Neural progenitor cell (in vitro differentiated cells): ENCODE measurements at regions not wholly inside any gene's neighbourhood (a gene's known extent, or its start where the extent isn't known, plus 50 kb on each side); places are given as distances from the start of the nearest gene placed in this dataset.

Source experiments
- DNase-seq: peaks from one replicate; pipeline ENCODE4 v3.0.0-alpha.2; 2016; ENCODE audit warnings: low spot score
- H2AFZ ChIP-seq: fragments of 200-600 bp; sonication (generic); replicated peaks from 2 replicates; pipeline ENCODE4 v1.6.1; 2016; ENCODE audit warnings: antibody characterized with exemption
- H3F3A ChIP-seq: fragments of 200-600 bp; sonication (generic); 2 replicates; pipeline ENCODE4 v1.6.1; 2016; ENCODE audit warnings: antibody characterized with exemption, low read depth
- H3K27ac ChIP-seq: fragments of 200-600 bp; sonication (generic); 2 replicates; pipeline ENCODE4 v1.5.1; 2016; ENCODE audit warnings: mild to moderate bottlenecking
- H3K27me3 ChIP-seq: fragments of 200-600 bp; sonication (generic); 2 replicates; pipeline ENCODE4 v1.6.1; 2016; ENCODE audit warnings: mild to moderate bottlenecking, moderate library complexity
- H3K36me3 ChIP-seq: fragments of 200-600 bp; sonication (generic); 2 replicates; pipeline ENCODE4 v1.5.1; 2016
- H3K4me1 ChIP-seq: fragments of 200-600 bp; sonication (generic); 2 replicates; pipeline ENCODE4 v1.6.1; 2016; ENCODE audit warnings: mixed run types
- H3K4me2 ChIP-seq: fragments of 200-600 bp; sonication (generic); 2 replicates; pipeline ENCODE4 v1.6.1; 2016
- H3K4me3 ChIP-seq: fragments of 200-600 bp; sonication (generic); 2 replicates; pipeline ENCODE4 v1.5.1; 2016
- H3K79me2 ChIP-seq: fragments of 200-600 bp; sonication (generic); 2 replicates; pipeline ENCODE4 v1.6.1; 2016; ENCODE audit warnings: low read depth
- H3K9ac ChIP-seq: fragments of 200-600 bp; sonication (generic); 2 replicates; pipeline ENCODE4 v1.6.1; 2016
- H3K9me3 ChIP-seq: fragments of 200-600 bp; sonication (generic); 2 replicates; pipeline ENCODE4 v1.5.1; 2016; ENCODE audit warnings: low read depth
- H4K20me1 ChIP-seq: fragments of 200-600 bp; sonication (generic); 2 replicates; pipeline ENCODE4 v1.6.1; 2016; ENCODE audit warnings: low read depth
- H3K27ac Mint-ChIP-seq: 3 replicates; pipeline ENCODE4 v1.8.0; 2021; ENCODE audit warnings: mixed read lengths
- H3K27me3 Mint-ChIP-seq: 2 replicates; pipeline ENCODE4 v1.8.0; 2022; ENCODE audit warnings: low read depth, mild to moderate bottlenecking, inconsistent platforms, moderate library complexity, mixed read lengths; ENCODE audit not compliant: insufficient read depth
- H3K36me3 Mint-ChIP-seq: 3 replicates; pipeline ENCODE4 v1.8.0; 2021; ENCODE audit warnings: mixed read lengths
- H3K4me1 Mint-ChIP-seq: 3 replicates; pipeline ENCODE4 v1.8.0; 2021; ENCODE audit warnings: mixed read lengths
- H3K4me3 Mint-ChIP-seq: 3 replicates; pipeline ENCODE4 v1.8.0; 2021; ENCODE audit warnings: mild to moderate bottlenecking, moderate library complexity, mixed read lengths
- H3K9me3 Mint-ChIP-seq: 3 replicates; pipeline ENCODE4 v1.8.0; 2020; ENCODE audit warnings: mixed read lengths
- EZH2 ChIP-seq: fragments of 200-600 bp; sonication (generic); IDR thresholded peaks from 2 replicates; pipeline ENCODE4 v1.6.1; 2017; ENCODE audit warnings: antibody characterized with exemption, mild to moderate bottlenecking, moderate library complexity
- EZH2phosphoT487 ChIP-seq: fragments of 200-600 bp; sonication (generic); IDR thresholded peaks from 2 replicates; pipeline ENCODE4 v1.6.1; 2017; ENCODE audit warnings: antibody characterized with exemption
- TF ChIP-seq, protein P1 (sequence below): fragments of 200-600 bp; sonication (generic); IDR thresholded peaks from 2 replicates; pipeline ENCODE4 v1.5.1; 2017; ENCODE audit warnings: antibody characterized with exemption, mild to moderate bottlenecking

DNA sequence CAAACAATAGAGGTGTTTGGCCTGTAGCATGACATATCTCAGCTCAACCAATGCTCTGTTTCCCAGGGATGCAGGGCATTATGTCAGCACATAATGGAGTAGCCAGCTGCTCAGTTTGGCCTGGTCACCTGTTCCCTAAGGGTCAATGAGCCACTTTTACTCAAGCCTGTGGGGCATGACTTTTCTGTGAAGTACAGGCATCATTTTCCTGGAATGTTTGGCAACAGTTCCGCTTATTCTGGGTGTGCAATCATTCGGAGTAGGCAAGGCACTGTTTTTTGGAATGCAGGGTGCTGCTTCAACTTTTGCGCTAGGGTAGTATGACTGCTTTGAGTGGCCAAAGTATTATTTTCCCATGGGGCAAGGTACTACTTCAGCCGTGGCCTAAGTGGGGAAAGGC, 665.4 kb downstream of the EPHA7 start:
- Histone ChIP-seq H3K36me3 (no peaks in the 10 kb centered on the region), H3K9me3 (no peaks in the 10 kb centered on the region), H3K27me3 (no peaks in the 10 kb centered on the region), H3K4me3 (no peak overlapping the region), H4K20me1 (no peaks in the 10 kb centered on the region), H3F3A (no peaks in the 10 kb centered on the region), H2AFZ (no peak overlapping the region), H3K9ac (no peak overlapping the region), H3K27ac (no peak overlapping the region), H3K4me1 (no peaks in the 10 kb centered on the region), H3K4me2 (no peak overlapping the region), H3K79me2 (no peaks in the 10 kb centered on the region)
- H3K36me3 Mint-ChIP-seq: no peaks in the 10 kb centered on the region
- H3K27ac Mint-ChIP-seq: no peak overlapping the region
- peaks cover 13% of the 10 kb centered on the region for H3K9me3 Mint-ChIP-seq
- H3K27me3 Mint-ChIP-seq: peaks cover 2% of the 10 kb centered on the region
- TF ChIP-seq EZH2phosphoT487 (no peak), EZH2 (no peak)
- TF ChIP-seq, protein P1, sequence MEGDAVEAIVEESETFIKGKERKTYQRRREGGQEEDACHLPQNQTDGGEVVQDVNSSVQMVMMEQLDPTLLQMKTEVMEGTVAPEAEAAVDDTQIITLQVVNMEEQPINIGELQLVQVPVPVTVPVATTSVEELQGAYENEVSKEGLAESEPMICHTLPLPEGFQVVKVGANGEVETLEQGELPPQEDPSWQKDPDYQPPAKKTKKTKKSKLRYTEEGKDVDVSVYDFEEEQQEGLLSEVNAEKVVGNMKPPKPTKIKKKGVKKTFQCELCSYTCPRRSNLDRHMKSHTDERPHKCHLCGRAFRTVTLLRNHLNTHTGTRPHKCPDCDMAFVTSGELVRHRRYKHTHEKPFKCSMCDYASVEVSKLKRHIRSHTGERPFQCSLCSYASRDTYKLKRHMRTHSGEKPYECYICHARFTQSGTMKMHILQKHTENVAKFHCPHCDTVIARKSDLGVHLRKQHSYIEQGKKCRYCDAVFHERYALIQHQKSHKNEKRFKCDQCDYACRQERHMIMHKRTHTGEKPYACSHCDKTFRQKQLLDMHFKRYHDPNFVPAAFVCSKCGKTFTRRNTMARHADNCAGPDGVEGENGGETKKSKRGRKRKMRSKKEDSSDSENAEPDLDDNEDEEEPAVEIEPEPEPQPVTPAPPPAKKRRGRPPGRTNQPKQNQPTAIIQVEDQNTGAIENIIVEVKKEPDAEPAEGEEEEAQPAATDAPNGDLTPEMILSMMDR: no peak
- H3K4me3 Mint-ChIP-seq: no peak overlapping the region
- DNase-seq: no peak
- H3K4me1 Mint-ChIP-seq: no peaks in the 10 kb centered on the region

DNA sequence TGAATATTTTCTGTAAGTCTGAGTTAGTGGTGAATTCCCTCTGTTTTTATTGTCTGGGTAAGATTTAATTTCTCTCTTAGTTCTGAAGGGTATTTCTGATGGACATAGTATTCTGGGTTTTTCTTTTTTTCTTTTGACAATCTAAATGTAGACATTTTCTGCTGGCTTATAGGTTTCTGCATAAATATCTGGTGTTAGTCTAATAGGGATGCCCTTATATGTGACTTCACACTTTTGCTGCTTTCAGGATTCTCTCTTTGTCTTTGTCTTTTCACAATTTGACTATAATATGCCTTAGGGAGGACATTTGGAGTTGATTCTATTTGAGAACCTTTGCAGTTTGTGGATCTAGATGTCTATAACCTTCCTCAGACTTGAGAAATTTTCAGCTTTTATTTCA, 667.2 kb downstream of the EPHA7 start:
- H3K36me3 Mint-ChIP-seq: no peaks in the 10 kb centered on the region
- H3K4me1 Mint-ChIP-seq: no peaks in the 10 kb centered on the region
- Histone ChIP-seq H3F3A (no peaks in the 10 kb centered on the region), H3K27ac (no peak overlapping the region), H3K9ac (no peak overlapping the region), H3K27me3 (no peaks in the 10 kb centered on the region), H3K79me2 (no peaks in the 10 kb centered on the region), H2AFZ (no peak overlapping the region), H3K4me1 (no peaks in the 10 kb centered on the region), H3K4me2 (no peak overlapping the region), H3K4me3 (no peak overlapping the region), H4K20me1 (no peaks in the 10 kb centered on the region), H3K36me3 (no peaks in the 10 kb centered on the region), H3K9me3 (no peaks in the 10 kb centered on the region)
- H3K4me3 Mint-ChIP-seq: no peak overlapping the region
- DNase-seq: no peak
- no peaks in the 10 kb centered on the region for H3K27me3 Mint-ChIP-seq
- no peak overlapping the region for H3K27ac Mint-ChIP-seq
- no peak for TF ChIP-seq EZH2
- no peak for TF ChIP-seq EZH2phosphoT487
- TF ChIP-seq, protein P1: no peak
- peaks cover 13% of the 10 kb centered on the region for H3K9me3 Mint-ChIP-seq

DNA sequence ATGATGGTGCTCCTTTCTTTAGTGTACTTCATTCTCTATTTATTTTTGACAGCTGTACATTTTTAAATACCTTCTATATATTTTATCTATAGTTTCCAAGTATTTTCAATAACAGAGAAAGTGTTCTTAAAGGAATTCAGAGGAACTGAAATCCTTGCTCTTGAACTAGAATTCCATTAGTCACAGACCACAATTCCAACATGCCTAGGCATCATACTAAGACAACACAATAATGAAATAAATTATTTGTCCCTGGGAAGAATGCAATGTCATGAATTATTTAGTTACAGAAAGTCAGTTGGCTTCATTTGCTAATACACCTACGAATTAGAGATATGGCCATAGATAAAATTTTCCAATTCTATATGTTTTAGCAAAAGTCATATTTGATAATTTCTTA, 671.2 kb downstream of the EPHA7 start:
- Histone ChIP-seq H3K4me3 (no peak overlapping the region), H4K20me1 (no peaks in the 10 kb centered on the region), H3K27ac (no peak overlapping the region), H2AFZ (no peak overlapping the region), H3K36me3 (no peaks in the 10 kb centered on the region), H3K9me3 (no peaks in the 10 kb centered on the region), H3K27me3 (no peaks in the 10 kb centered on the region), H3K9ac (no peak overlapping the region), H3K4me1 (no peaks in the 10 kb centered on the region), H3K79me2 (no peaks in the 10 kb centered on the region), H3F3A (no peaks in the 10 kb centered on the region), H3K4me2 (no peak overlapping the region)
- H3K4me3 Mint-ChIP-seq: no peak overlapping the region
- no peaks in the 10 kb centered on the region for H3K4me1 Mint-ChIP-seq
- H3K27me3 Mint-ChIP-seq: no peaks in the 10 kb centered on the region
- peaks cover 13% of the 10 kb centered on the region for H3K9me3 Mint-ChIP-seq
- H3K36me3 Mint-ChIP-seq: no peaks in the 10 kb centered on the region
- no peak for DNase-seq
- H3K27ac Mint-ChIP-seq: no peak overlapping the region
- TF ChIP-seq EZH2phosphoT487 (no peak), EZH2 (no peak)
- TF ChIP-seq, protein P1: no peak

DNA sequence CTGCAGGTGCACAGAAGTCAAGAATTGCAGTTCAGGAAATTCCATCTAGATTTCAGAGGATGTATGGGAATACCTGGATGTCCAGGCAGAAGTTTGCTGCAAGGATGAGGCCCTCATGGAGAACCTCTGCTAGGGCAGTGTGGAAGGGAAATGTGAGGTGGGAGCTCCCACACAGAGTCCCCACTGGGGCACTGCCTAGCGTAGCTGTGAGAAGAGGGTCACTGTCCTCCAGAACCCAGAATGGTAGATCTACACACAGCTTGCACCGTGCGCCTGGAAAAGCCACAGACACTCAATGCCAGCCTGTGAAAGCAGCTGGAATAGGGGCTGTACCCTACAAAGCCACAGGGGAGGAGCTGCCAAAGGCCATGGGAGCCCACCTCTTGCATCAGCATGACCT, 681.4 kb downstream of the EPHA7 start:
- H2AFZ ChIP-seq: no peak overlapping the region
- H3K9me3 Mint-ChIP-seq: peaks cover 20% of the 10 kb centered on the region
- no peaks in the 10 kb centered on the region for H4K20me1 ChIP-seq

More for the DNA sequence above, 681.4 kb downstream of the EPHA7 start:
- H3K9me3 ChIP-seq: no peaks in the 10 kb centered on the region
- H3K36me3 ChIP-seq: no peaks in the 10 kb centered on the region
- H3K4me3 ChIP-seq: no peak overlapping the region
- H3K27me3 ChIP-seq: no peaks in the 10 kb centered on the region
- Mint-ChIP-seq H3K36me3 (no peaks in the 10 kb centered on the region), H3K27me3 (no peaks in the 10 kb centered on the region), H3K4me3 (no peak overlapping the region), H3K27ac (no peak overlapping the region), H3K4me1 (no peaks in the 10 kb centered on the region)
- DNase-seq: no peak
- no peak overlapping the region for H3K9ac ChIP-seq
- H3K4me1 ChIP-seq: no peaks in the 10 kb centered on the region
- no peak overlapping the region for H3K4me2 ChIP-seq
- no peaks in the 10 kb centered on the region for H3K79me2 ChIP-seq
- TF ChIP-seq, protein P1: no peak
- TF ChIP-seq EZH2phosphoT487: no peak
- no peak for TF ChIP-seq EZH2
- H3K27ac ChIP-seq: no peak overlapping the region
- H3F3A ChIP-seq: no peaks in the 10 kb centered on the region
